C1 segment of cervical spinal cord (tissue), 14 donors: ENCODE measurements at regions not wholly inside any gene's neighbourhood (a gene's known extent, or its start where the extent isn't known, plus 50 kb on each side); places are given as distances from the start of the nearest gene placed in this dataset.
A peak's percentile ranks its signal among the peaks of the same experiment; 100 is the strongest.

ENCODE experiments used
- DNase-seq, 14 donors: peaks; one replicate each; lab custom pipeline; 2025; lab: John Stamatoyannopoulos, UW

DNA sequence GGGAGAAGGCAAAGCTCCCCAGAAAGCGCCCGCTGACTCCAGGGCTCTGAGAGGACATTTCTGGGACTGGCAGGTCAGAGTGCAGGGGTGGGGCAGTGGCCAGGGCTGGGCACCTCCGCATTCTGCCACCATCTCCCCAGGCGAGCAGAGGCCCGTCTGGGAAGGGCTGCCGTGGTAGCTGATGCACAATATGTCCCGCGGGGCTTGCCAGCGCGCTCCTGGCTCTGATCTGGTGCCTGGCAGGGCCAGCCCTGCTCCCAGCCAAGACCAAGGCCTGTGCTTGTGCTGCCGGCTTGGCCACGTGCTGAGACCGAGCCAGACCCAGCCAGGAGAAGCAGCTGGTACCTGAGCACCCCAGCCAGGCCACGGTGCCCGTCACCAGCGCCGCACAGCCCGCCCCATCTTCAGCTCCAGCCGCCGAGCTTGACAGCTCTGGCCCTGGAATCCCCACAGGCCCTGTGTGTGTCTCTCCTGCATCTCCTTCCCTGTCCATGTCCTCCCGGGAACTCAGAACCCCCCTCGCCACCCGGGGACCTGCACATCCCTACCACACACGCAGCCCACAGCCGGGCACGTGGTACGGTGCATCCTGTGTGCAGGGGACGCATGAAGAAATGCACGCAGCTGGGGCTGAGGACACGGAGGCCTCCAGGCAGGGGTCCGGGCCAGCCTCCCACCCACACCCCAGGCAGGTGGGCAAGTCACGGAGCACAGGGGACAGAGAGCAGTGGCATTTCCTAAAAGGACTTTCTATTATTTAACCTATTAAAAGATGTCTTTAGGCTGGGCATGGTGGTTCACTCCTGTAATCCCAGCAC lies 68.6 kb upstream of the C14orf180 start:
- peak in 10 of 14 donors; percentile 8 to 98 (median 42) for DNase-seq

DNA sequence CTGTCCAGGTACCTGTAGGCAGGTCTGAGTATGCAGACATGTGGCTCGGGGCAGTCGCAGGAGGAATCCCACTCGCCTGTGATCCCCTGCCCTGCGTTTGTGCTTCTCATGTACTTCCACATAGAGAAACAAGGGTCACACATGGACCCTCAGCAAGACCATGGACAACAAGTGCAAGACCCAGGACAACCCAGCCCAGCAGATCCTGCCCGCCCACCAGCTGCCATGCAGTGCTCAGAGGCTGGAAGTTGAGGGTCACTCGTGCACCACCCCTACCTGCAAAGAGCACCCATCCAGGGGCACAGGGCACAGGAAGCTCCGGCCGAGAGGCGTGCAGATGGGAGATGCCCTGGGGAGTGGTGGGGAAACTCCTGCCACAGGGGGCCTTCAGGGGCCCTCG lies 67.5 kb upstream of the C14orf180 start:
- DNase-seq: no peak

DNA sequence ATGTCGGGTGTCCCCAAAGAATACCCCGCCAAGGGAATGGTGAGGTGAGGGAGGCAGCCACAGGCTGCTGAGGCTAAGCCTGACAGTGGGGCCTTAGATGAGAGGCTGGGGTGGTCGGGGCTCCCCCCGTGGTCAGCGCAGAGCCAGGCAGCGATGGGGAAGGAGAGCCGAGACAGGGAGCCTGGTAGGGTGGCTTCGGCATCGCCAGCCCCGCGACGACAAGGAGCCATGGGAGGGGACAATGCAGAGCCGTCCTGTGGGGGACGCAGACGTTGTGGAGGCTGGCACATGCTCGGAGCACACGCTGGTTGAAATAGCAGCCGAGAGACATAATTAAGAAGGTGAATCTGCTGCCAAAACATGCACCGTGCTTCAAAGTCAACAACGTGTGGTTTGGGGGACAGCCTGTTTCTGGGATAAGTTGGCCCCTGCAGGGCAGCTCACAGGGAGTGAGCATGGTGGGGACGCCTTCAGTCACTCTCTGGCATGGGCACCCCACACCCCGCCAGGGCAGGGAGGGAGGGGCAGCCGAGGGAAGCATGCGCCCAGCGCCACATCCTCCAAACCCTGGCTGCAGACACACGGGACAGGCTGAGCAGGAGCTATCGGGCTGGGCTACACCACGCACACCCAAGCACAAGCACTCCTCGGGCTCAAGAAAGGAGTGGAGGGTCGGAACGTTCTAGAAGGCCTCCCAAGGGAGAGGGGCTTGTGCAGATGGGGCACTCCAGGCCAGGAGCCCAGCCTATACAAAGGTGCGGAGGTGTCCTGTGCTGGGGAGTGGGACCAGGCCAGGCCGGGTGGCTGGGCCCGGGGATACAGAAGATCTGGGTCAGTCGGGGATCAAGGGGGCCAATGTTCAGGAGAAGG lies 66.6 kb upstream of the C14orf180 start:
- DNase-seq: peak in 1 of 14 donors; percentile 77

DNA sequence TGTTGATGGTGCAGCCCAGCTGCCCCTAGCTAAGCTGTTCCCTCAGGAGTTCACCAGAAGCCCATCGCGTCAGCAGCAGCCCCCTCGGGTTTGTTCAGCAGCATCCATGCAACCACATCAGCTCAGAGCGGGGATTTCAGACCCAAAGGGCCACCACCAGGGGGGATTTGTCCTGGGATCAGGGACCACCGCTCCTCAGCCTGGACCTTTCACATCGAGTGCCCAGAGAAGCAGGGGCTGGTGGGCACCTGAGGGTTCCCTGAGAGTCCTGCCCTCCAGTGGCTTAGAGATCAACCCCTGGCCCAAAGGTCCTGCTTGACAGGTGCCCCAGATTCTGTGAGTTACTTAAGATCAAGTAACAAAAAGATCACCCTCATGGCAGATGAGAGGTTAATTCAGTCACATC lies 65.9 kb upstream of the C14orf180 start:
- DNase-seq: no peak

DNA sequence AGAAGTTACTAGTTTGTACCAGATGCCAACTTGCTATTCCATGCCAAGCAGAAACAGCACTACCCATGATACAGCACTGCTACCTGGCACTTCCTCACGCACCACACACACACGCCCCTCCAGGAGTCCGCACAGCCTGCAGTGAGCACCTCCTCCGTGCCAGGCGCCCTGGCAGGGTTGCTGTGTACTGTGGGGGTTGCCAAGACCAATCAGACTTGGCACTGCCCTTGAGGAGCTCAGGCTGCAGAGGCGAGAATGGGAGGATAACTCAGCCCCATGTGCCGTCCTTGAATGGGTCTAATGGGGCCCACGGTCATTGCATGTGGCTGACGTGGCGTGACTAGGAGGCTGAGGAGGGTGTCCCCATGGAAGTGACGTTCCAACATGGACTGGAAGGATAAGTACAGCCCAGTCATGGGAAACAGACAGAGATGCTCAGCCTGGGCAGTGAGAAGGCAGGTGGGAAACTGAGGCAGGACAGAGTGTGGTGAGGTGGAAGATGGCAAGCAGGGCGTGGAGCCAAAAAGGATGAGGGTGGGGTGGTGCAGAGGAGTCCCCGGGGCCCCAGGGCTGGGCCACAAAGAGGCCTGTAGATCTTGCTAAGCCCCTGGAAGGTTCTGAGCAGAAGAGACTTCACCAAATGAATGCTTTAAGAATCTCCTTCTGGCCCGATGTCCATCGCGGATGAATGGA lies 65.3 kb upstream of the C14orf180 start:
- DNase-seq: peak in 1 of 14 donors; percentile 31

DNA sequence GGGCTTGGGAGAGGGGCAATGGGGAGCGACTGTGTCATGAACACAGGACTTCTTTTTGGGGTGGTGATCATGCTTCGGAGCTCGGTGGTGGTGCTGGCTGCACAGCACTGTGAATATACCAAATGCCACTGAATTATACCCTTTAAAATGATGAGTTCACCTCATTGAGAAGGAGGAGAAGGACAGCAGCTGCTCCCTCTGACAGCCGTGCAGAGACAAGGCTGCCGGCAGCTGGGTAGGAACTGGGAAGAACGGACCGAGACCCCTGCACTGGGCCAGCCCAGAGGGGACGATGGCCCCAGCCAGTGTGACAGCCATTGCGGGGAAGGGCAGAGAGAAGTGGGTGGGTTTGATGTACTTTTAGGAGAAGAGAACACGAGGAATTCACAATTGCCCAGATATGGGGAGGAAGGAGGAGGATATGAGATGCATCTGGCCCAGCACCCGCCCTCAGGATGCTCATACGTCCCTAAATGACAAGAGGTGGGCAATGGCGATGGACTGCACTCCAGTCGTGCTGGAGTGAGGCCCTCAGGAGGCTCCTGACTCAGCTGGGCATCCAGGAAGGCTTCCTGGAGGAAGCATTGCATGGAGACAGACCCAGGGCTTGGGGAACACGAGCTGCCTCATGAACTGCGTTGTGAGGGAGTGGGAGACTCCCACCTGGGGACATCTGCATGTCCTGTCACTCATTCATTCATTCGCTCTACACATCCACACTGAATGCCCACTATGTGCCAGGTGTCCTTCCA lies 64.3 kb upstream of the C14orf180 start:
- DNase-seq: no peak

DNA sequence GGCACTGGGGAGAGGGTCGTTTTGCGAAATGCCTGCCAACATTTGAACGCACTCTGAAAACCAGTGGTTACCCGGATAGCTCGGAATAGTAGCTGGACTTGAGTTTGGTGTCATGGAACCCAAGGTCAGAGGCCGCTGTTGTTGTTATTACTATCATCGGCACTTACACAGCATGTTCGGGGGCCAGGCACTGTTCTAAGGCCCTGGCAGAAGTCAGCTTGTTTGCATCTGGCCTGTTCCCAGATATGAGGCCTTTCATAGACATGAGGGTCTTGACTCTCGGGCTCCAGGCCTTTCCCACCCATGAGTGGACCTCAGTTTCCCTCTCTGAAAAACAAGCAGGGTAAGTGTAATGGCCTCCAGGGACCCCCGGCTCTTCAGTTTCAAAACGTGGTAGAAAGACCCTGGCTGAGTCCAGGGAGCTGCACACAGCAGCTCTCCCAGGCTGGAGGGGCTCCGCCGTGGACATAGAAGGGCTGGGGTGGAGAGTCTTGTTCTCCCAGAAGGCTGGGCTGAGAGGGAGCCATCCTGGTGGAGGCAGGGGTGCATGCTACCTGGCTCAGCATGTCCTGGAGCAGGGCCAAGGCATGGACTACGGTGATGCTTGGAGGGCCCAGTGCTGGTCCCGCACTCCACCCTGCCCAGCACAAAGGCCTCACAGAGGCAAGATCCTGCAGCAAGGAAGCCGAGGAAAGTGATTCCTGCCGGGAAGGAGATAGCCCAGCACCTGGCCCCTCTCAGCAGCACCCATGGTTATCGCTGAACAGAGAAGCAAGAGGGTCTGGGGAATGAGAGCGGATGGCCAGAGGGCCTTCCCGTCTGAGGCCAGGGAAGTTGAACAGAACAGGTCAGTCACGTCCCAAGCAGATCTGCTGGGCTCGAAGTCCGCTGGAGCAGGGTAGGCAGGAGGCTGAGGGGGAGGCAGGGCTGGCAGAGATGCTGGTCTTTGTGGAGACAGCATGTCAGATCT lies 63.5 kb upstream of the C14orf180 start:
- no peak for DNase-seq

DNA sequence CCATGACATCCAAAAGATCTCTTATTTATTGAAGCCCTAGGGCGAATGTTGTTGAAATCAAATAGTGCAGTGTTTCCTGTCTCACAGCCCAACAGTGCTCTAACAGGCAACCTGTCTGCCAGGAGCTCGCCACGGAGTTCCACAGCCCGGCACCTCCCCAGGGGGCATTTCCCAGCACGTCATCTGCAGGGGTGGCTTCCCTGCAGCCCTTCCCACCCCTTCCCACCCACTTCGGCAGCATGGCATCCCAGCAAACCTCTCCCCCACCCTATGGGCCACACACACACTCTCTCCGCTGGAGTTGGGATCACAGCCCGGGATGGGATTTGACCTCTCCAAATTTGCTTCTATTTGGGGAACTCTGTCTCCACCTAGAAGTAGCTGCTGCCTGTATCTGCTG lies 62.7 kb upstream of the C14orf180 start:
- DNase-seq: no peak

DNA sequence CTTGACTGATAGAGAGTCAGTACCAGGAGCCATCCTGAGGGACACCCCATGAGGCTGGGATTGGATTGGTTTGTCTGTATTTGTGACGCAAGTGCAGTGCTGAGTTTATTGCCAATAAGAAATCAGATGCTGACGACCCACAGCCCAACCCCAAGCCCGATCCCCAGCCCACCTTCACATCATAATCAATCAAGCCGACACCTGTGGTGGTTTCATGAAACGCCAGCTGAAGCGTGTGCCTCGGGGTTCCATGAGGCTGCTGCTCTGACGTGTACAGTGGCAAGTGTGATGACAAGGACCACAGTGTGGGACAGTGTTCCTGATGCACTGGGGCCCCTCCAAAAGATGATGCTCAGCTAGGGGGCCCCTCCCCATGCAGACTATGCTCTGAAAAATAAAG lies 62.1 kb upstream of the C14orf180 start:
- no peak for DNase-seq

DNA sequence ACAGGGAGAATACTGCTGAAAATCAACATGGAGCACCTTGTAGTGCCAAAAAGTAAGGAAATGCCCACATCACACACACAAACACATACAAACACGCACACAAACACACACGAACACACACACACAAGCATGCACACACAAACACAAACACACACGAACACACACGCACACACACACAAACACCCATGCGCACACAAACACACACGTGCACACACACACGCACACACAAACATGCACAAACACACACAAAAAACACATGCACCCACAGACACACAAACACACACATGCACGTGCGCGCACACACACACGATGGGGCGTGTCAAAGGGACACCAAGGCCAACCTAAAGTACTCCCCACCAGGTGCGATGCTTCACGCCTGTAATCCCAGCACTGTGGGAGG lies 61.7 kb upstream of the C14orf180 start:
- DNase-seq: no peak

DNA sequence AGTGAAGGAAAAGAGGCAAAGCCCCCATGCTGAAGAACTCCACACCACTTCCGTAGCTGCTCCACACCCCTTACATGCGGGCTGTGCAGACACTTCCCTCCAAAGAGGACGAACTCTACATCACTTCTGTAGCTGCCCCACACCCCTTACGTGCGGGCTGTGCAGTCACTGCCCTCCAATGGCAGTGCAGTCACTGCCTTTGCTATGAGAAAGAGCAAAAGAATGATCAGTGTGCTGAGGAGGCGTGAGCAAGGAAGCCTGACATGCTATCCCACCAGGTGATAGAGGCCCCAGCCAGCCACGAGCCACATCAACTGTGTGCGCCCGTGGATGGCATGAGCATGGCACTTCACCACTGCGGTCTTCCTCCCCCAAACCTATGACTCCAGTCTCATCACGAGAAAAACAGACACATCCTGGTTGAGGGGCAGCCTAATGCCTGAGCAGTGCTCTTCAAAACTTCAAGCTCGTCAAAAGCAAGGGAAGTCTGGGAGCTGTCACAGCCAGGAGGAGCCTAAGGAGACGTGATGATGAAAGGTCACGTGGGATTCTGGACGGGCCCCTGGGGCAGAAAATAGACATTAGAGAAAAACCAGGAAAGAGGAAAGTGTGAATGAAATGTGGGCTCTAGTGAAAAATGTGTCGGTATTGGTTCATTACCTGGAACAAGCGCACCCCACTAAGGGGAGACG lies 60.8 kb upstream of the C14orf180 start:
- no peak for DNase-seq

DNA sequence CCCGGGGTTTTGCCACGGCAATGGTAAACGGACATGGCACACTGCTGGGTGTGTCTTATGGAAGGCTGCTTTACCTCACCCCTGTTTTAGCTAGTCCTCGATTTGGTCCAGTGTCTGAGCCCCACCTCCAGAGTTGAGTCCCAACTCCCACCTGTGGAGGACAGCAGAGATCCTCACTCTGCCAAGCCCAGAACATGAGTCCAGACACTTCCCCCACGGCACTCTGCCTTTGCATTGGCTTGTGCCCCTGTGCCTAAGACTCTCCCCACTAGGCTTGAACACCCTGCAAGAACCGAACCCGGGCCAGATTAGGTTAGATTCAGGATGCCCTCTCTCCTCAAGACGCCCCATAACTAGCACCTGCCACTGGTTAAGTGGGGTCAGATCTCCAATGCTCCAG lies 59.8 kb upstream of the C14orf180 start:
- DNase-seq: no peak

DNA sequence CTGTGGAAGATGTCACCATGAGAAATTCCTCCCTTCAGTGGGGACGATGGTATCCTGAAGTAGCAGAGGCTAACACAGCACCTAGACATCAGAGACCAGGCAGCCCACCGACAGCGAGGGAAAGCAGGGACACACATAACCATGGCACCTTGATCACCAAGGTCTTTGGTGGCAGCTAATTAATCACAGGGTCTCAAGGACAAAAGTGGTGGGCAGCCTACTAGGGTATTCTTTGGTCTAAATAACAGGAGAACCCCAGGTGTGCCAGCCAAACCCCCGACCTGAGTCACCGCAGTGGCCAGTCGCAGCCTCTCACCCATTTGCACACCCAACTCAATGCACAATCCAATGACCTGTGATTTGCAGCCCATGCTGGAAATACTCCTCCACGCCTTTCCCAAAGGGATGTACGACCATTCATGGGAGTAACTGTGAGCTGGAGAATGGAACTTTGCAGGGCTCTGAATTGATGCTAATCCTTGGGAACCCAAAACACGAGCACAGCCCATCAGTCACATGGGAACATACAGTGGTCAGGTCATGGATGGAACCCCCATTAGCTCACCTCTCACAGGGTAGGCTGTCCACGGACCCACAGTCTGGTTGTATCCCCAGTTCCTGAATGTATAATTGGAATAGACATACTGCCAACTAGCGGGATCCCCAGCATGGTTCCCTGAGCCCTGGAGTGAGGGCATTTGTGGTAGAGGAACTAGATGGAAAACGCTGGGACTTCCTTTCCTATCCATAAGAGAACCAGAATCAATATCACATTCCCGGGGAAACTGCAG lies 58.7 kb upstream of the C14orf180 start:
- DNase-seq: no peak

DNA sequence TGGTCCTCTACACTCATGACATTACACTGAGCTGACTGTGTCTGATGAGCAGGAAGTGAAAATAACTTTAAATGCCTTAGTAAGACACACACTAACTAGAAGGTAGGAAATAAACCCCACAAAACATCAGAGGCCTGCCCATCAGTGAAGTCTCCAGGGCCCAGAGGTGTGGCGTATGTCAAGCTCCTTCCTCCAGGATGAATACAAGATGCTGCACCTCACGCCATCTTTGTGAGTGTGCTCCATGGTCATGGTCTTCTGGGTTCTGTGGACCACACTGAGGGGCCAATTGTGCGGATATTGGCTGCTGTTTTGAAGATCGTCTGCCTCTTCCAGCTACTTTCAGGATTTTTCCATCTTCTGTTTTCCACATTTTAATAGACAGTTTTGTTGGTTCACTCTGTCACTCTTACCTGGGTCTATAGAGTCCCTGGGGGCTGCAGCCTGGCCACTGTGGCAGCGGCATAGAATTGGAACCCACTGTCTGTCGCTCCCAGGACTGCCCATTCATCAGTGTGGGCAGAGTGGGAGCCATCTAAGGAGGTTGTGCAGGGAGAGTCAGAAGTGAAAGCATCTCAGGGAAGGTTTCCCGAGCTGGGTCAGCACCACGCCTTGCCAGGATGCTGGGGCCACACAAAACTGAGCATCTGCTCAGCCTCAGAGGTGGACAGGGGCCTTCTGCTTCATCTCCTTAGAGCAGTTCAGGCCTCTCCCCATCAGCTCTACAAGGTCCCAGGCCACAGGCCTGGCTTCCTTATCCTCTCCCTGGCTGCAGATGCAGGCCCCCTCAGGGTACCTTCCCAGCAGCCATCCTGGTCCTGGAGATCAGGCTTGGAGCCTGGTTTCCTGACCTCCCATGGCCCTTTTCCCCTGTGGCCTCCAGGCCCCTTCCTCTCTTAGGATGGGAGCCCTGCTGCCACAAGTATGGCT lies 57.5 kb upstream of the C14orf180 start:
- DNase-seq: no peak

DNA sequence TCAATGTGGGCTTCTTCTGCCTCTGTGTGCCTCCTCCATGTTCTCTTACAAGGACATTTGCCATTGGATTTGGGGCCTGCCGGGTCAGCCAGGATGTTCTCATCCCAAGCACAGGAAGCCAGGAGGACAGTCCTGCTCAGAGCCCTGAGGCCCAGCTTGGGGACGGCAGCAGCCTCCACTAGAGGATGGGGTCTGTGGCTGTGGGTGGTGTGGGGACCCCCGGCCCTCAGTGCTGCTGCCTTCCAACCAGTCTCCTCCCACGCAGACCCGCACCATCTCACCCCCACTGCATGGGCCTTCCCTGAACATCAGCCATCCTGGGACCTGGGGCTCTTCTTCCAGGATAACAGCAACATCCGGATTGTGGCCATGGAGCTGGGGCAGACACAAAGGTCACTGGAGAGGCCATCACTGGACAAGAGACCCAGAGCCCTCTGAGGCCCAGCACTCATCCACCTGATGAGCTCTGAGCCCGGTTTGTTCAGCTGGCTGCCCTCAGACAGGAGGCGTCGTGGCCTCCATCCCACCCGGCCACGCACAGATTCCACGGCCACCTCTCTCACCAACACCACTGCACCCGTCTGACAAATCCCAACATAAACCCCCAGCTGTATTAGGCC lies 56.5 kb upstream of the C14orf180 start:
- no peak for DNase-seq

DNA sequence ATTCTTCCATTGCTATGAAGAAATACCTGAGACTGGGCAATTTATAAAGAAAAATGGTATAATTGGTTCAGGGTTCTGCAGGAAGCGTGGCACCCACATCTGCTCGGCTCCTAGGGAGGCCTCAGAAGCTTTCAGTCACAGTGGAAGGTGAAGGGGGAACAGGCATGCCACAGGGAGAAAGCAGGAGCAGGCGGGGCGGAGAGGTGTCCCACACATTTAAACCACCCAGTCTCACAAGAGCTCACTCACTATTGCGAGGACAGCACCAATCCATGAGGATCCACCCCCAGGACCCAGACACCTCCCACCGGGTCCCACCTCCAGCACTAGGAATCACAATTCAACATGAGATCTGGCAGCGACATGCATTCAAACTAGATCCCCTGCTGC lies 56.0 kb upstream of the C14orf180 start:
- DNase-seq: no peak

DNA sequence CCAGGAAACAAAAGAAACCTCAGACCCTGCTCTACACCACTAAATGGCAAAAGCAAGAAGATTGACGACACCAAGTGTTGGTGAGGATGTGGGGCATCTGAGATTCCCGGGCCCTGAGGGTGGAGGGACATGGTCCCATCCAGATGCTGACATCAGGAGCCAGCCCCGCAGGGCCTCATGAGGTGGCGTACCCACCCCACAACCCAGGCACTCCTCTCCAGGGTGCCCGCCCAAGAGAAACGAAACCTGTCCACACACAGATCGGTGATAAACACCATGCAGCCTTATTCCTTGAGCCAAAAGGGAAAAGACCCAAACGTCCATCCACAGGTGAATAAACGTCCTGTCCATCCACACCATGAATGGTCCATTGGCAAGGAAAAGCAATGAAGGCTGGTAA lies 54.8 kb upstream of the C14orf180 start:
- DNase-seq: no peak
